Heart right ventricle (tissue), 16 donors: ENCODE measurements at regions not wholly inside any gene's neighbourhood (a gene's known extent, or its start where the extent isn't known, plus 50 kb on each side); places are given as distances from the start of the nearest gene placed in this dataset.

Experiments used
- ATAC-seq, 8 donors: fragments of 200-7000 bp; cut with Tn5 transposase; one replicate each; pipeline ENCODE4 v1.9.1; 2020; ENCODE audit warnings: mild to moderate bottlenecking in 8 of 8, moderate library complexity in 8 of 8, moderate number of reproducible peaks in 1 of 8
- DNase-seq, 2 donors: peaks; one replicate each; pipeline ENCODE4 v3.0.0-alpha.2; 2020
- H3K27ac ChIP-seq, 10 donors: fragments of 200-600 bp; sonication (generic) in 2 of 10; one replicate each; pipeline versions ENCODE4 v1.5.0 to v1.8.0; 2020 to 2022; ENCODE audit warnings: mild to moderate bottlenecking in 3 of 10
- H3K27me3 ChIP-seq, 7 donors: fragments of 200-600 bp; one replicate each; pipeline ENCODE4 v1.8.0; 2021 to 2022; ENCODE audit warnings: mild to moderate bottlenecking in 2 of 7
- H3K36me3 ChIP-seq, 9 donors: fragments of 200-600 bp; sonication (generic) in 1 of 9; one replicate each; pipeline versions ENCODE4 v1.5.0 to v1.8.0; 2020 to 2022; ENCODE audit warnings: mild to moderate bottlenecking in 2 of 9
- H3K4me1 ChIP-seq, 9 donors: fragments of 200-600 bp; sonication (generic) in 1 of 9; one replicate each; pipeline versions ENCODE4 v1.5.0 to v1.8.0; 2020 to 2022; ENCODE audit warnings: mild to moderate bottlenecking in 4 of 9
- H3K4me3 ChIP-seq, 10 donors: fragments of 200-600 bp; sonication (generic) in 2 of 10; one replicate each; pipeline versions ENCODE4 v1.5.0 to v1.8.0; 2020 to 2022; ENCODE audit warnings: mild to moderate bottlenecking in 7 of 10, moderate library complexity in 2 of 10
- H3K9me3 ChIP-seq, 11 donors: fragments of 200-600 bp in 10 of 11; sonication (generic) in 2 of 11; one replicate each; pipeline versions ENCODE4 v1.5.0 to v1.8.0; 2013 to 2022; ENCODE audit warnings: mild to moderate bottlenecking in 2 of 11, control low read depth in 1 of 11, moderate library complexity in 1 of 11
- CTCF ChIP-seq, 9 donors: fragments of 200-600 bp; sonication (generic) in 2 of 9; IDR thresholded peaks; one replicate each; pipeline versions ENCODE4 v1.5.0 to v1.8.0; 2021 to 2022; ENCODE audit warnings: antibody characterized with exemption in 9 of 9, mild to moderate bottlenecking in 5 of 9, moderate library complexity in 1 of 9
- WGBS, 2 donors: extraction: QIAGEN DNeasy Blood & Tissue Kit; methylation state at CpG; one replicate each; pipeline ENCODE4 v1.1.7; 2013; ENCODE audit warnings: inconsistent platforms in 1 of 2; 5-methylcytosine and 5-hydroxymethylcytosine counted together
- intact Hi-C, 10 donors: fragments of 100-400 bp; cut with DNase I; formaldehyde crosslinking; loops; one replicate each; pipeline versions ENCODE4 v1.11.1 to v1.14.2; 2022
- donor health status: Arrhythmogenic right ventricular cardiomyopathy.
- donor health status: ischemic (EF 13 %, LVEDD 7.1; RV severe dilation, severe dysfunction).
- donor health status: healthy with polysubstance abuse.
- donor health status: DM: no; HTN: yes; CAD: no.
- donor health status: DM: no; HTN: no; CAD: no.
- donor health status: ischemic (EF 25% LVEDD 6.9; RV normal size, moderate dysfunction).
- donor health status: ischemic (EF 25% LVEDD 5.7; RV mildly dilated, moderate dysfunction).
- donor health status: healthy.
- donor health status: DM: yes; HTN: yes; CAD: no.
- donor health status: Ischemic cardiomyopathy.
- donor health status: ischemic (EF 35%, LVEDD 5.7; RV mildly dilated, moderate dysfunction).
- donor health status: nonischemic (EF 11% LVEDD 7.7; RV severe dilation, severe dysfunction).
- donor health status: DM: yes; HTN: yes; CAD: no.
- donor health status: PGD.
- donor health status: ischemic (EF 29% LVEDD 5.4; RV normal size, mild dysfunction).
- donor health status: nonischemic (EF 23%, LVEDD 6.1; RV moderate dilation, normal function).

GRCh38 chr6:145008715-145009114 lies 723.6 kb downstream of the UTRN start:
- DNase-seq (no peak), ATAC-seq (no peak)
- Histone ChIP-seq H3K36me3 (no peaks in the 10 kb centered on the region), H3K4me3 (no peak overlapping the region), H3K4me1 (no peaks in the 10 kb centered on the region), H3K9me3 (no peaks in the 10 kb centered on the region), H3K27ac (no peak overlapping the region), H3K27me3 (no peaks in the 10 kb centered on the region)
- WGBS, 2 donors, result 83 to 87% methylated on average over 3 of the region's 3 CpGs
- TF ChIP-seq CTCF (IDR thresholded peaks at IDR 0.05), result no peak
- intact Hi-C loops, result no loop called here

GRCh38 chr6:145009711-145010110 lies 724.6 kb downstream of the UTRN start:
- Histone ChIP-seq H3K4me3 (no peak overlapping the region), H3K27ac (no peak overlapping the region), H3K4me1 (no peaks in the 10 kb centered on the region), H3K9me3 (no peaks in the 10 kb centered on the region), H3K27me3 (no peaks in the 10 kb centered on the region), H3K36me3 (no peaks in the 10 kb centered on the region)
- intact Hi-C loops, result no loop called here
- no peak for TF ChIP-seq CTCF (IDR thresholded peaks at IDR 0.05)
- no peak for DNase-seq
- no peak for ATAC-seq

GRCh38 chr6:145012039-145012662 lies 723.2 kb downstream of the EPM2A start:
- H3K27ac ChIP-seq, result no peak overlapping the region
- no peaks in the 10 kb centered on the region for H3K27me3 ChIP-seq
- peaks cover 0 to 7% (median 0%) of the 10 kb centered on the region in 11 donors for H3K9me3 ChIP-seq
- peak in 1 of 8 donors; percentile 62 for ATAC-seq
- intact Hi-C loops, result no loop called here
- no peaks in the 10 kb centered on the region for H3K36me3 ChIP-seq
- H3K4me1 ChIP-seq, result peaks cover 0 to 14% (median 0%) of the 10 kb centered on the region in 9 donors
- DNase-seq, result no peak
- H3K4me3 ChIP-seq, result no peak overlapping the region
- WGBS, 2 donors, result 44 to 50% methylated on average over 5 of the region's 5 CpGs
- no peak for TF ChIP-seq CTCF (IDR thresholded peaks at IDR 0.05)

GRCh38 chr6:145015739-145016558 lies 719.4 kb downstream of the EPM2A start:
- Histone ChIP-seq H3K27ac (peak overlapping the region in 1 of 10 donors; percentile 39), H3K27me3 (no peaks in the 10 kb centered on the region), H3K4me3 (no peak overlapping the region), H3K36me3 (no peaks in the 10 kb centered on the region), H3K9me3 (peaks cover 0 to 9% (median 0%) of the 10 kb centered on the region in 11 donors), H3K4me1 (peaks cover 0 to 14% (median 0%) of the 10 kb centered on the region in 9 donors)
- intact Hi-C loops, result no loop called here
- DNase-seq, result no peak
- TF ChIP-seq CTCF (IDR thresholded peaks at IDR 0.05), result no peak
- ATAC-seq, result peak in 5 of 8 donors; percentile 39 to 97 (median 88)
- 74 to 75% methylated on average over 2 of the region's 2 CpGs for WGBS, 2 donors
